GM12801 (cell line): ENCODE measurements at regions not wholly inside any gene's neighbourhood (a gene's known extent, or its start where the extent isn't known, plus 50 kb on each side); places are given as distances from the start of the nearest gene placed in this dataset.

Source experiments
- TF ChIP-seq, protein P1 (sequence below): IDR thresholded peaks from one replicate; pipeline ENCODE4 v1.5.1; 2011; ENCODE audit warnings: control low read depth; ENCODE audit not compliant: insufficient read length; ENCODE audit errors: extremely low read depth

DNA sequence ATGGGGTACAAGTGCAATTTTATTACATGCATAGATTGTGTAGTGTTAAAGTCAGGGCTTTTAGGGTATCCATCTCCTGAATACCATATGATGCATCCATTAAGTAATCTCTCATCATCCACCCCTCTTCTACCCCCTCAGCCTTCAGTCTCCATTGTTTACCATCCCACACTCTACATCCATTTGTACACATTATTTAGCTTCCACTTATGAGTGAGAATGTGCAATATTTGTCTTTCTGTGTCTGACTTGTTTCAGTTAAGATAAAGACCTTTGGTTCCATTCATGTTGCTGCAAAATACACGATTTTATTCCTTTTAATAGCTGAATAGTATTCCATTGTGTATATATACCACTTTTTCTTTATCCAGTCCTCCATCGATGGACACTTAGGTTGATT, 222.5 kb upstream of the USP24 start:
- TF ChIP-seq, protein P1, sequence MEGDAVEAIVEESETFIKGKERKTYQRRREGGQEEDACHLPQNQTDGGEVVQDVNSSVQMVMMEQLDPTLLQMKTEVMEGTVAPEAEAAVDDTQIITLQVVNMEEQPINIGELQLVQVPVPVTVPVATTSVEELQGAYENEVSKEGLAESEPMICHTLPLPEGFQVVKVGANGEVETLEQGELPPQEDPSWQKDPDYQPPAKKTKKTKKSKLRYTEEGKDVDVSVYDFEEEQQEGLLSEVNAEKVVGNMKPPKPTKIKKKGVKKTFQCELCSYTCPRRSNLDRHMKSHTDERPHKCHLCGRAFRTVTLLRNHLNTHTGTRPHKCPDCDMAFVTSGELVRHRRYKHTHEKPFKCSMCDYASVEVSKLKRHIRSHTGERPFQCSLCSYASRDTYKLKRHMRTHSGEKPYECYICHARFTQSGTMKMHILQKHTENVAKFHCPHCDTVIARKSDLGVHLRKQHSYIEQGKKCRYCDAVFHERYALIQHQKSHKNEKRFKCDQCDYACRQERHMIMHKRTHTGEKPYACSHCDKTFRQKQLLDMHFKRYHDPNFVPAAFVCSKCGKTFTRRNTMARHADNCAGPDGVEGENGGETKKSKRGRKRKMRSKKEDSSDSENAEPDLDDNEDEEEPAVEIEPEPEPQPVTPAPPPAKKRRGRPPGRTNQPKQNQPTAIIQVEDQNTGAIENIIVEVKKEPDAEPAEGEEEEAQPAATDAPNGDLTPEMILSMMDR, result no peak

DNA sequence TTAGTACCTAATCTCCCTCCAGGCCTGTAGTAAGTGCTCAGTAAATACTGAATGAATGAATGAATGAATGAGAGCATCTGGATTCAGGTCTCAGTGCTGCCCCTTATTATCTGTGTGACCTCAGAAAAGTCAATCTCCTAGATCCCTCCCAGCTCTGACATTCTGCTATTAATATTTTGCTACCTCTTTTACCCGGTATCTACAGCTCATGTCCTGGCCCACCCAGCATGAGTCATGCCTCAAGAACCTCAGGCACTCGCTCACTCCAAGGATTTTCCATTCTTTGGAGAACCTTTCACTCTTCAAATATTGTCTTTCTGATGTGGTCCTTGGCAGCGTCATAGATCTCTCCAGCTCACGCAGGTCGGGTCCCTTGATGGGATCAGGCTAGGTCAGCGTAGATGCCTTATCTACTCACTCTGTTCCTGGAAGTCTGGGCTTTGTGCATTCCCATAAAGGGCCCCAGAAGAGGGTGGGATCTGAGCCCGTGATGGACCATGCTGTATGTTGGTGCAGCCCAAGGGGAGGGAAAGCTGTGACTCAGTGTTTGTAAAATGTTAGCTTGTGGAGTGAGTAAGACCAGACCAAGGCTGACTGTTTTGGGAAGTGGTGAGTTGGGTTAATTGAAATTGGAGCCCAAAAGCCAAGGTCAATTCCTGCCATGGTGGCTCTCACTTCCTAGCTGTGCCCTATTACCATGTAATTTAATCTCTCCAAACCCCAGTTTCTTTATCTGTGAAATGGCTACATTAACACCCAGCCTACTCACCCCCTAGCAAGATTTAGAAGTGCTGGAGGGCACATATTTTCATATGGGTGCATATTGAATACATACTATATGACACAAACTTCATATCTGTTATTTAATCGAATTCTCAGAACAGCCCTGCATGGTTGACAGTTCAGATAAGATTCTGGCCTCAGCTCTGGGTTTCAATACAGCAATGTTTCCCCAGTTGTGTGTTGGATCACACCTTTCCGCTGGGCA, 214.1 kb upstream of the USP24 start:
- TF ChIP-seq, protein P1, result no peak

DNA sequence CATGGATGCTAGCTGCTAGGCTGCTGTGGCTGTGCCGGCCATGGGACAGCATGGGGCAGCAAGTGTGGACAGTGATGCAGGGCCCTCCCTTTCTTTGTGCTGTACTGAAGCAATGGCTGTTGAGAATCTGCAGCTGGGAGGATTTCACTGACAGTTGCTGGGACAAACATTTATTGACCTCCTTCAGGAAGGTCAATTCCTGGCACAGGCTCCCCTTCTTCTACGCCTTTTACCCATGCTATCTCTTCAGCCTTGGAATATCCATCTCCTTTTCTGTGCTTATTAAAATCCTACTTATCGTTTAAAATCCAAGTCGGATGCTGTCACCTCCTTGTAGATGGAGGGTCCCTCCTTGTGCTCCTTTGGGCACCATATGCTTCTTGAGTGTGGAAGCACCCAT, 213.1 kb upstream of the USP24 start:
- TF ChIP-seq, protein P1, result no peak

DNA sequence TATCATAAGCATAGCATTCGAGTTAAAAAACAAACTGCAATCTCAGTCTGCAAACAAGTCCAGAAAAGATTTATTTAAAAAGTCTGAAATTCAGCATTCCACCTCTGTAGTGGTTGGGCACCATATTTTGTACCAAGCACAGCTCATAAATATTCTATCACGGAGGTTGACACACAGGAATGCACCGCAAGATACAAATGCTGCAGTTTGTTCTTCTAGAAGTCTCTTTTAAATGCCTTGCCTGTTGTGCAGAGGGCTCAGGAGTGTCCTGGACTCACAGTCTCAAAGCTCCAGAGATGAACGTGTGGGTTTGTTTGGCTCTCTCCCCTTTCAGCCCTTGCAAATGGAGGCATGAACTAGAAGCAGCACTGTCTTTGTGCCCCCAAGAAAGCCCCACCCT, 212.4 kb upstream of the USP24 start:
- TF ChIP-seq, protein P1, result no peak

DNA sequence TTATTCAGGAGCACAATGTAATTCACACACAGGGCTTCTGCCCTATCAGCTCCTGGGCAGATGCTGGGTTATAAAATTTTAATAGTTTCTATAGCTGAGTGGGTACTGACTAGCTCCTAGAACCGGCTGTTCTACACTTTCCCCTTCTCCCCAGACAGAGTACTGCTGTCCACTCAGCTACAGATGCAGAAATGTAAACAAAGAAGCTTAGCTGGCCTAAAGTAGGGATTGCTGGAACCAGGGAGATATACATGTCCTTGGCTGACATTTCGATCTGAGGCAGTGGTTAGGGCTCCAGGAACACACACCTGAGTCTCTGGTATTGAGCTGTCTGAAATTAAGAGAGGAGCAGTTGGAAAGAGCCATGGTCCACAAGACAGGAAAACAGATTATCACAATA, 211.5 kb upstream of the USP24 start:
- TF ChIP-seq, protein P1, result no peak

DNA sequence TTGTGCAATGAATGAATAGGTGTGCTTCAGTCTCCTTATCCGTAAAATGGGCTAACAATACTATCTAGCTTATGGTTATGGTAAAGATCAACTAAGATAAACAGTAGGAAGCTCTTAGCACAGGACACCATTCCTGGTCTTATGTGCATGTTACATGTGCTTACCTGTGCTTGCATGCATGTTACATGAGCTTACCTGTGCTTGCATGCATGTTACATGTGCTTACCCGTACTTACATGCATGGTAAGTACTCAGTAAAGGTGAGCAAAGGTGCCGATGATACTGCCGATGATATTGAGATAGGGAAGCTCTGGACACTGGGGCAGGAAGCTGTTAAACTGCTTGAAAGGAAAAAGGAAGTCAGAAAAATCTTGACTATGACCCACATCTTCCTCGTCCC, 211.0 kb upstream of the USP24 start:
- TF ChIP-seq, protein P1, result no peak

DNA sequence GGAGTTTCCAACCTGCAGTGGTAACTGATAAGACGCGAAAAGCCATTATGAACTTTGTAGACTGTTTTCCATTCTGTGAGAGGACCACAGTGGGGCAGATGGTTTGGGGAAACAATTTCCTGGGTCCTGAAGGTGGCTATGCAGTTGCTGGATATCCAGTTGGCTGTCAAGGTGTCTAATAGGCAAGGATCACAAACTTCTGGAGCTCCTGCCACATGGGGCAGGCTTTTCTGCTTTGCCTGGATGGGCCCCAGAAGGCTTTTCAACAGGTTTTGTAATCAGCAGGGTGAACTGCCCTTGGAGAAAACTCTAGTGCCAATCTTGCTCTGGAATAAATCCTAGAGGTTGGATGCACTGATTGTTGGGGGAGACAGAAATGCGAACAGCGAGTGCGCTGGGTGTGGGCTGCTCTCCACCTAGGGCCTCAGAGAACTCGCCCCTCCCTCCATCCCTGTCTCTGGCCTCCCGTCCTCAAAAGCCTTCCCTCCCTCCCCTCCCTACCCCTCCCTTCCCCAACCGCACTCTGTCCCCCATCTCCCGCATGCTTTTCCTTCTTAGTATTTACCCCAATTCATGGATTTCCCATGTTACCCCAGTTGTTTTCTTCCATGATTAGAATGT, 210.3 kb upstream of the USP24 start:
- TF ChIP-seq, protein P1, result no peak
